HG03135 (cell line): ENCODE measurements at regions not wholly inside any gene's neighbourhood (a gene's known extent, or its start where the extent isn't known, plus 50 kb on each side); places are given as distances from the start of the nearest gene placed in this dataset.
"Not testable (repeated sequence)": the region's sequence is repeated elsewhere in the genome, so short reads cannot be mapped to it uniquely, and the experiment has no call there.

Experiments
- ATAC-seq: cut with Tn5 transposase; IDR thresholded peaks from one replicate; pipeline ENCODE4 v1.9.1; 2021; ENCODE audit warnings: mild to moderate bottlenecking, moderate library complexity; ENCODE audit not compliant: unreplicated experiment

DNA sequence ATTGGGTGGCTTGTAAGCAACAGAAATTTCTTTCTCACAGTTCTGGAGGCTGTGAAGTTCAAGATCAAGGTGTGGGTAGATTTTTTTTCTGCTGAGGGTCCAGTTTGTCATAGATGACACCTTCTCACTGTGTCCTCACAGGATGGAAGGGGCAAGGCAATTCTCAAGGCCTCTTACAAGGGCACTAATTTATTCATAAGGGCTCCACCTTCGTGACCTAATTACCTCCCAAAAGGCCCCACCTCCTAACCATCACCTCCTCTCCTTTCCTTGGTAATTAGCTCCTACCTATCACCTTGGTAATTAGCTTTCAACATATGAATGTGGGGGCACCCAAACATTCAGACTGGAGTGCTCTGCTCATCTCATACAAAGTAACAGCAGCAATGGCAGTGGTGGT lies 92.3 kb upstream of the CD44 start:
- no peak for ATAC-seq

DNA sequence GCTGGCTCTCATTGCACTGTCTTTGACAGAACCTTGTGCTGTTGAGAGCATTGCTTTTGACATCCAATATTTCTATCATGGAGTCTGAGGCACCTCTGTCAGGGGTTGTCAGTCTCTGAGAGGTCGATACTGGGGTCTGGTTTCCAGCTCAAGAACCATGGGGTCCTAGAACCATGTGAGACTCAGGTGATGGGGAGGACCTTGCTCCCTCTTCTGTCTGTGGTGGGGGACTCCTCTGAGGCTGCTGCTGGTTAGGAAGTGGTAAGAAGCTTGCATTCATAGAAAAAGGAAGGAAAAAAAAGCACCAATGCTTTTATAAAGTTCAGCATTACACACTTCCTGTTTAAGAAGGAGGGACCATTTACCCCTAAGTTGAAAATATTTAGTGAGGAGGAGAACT lies 91.8 kb upstream of the CD44 start:
- ATAC-seq, result no peak

DNA sequence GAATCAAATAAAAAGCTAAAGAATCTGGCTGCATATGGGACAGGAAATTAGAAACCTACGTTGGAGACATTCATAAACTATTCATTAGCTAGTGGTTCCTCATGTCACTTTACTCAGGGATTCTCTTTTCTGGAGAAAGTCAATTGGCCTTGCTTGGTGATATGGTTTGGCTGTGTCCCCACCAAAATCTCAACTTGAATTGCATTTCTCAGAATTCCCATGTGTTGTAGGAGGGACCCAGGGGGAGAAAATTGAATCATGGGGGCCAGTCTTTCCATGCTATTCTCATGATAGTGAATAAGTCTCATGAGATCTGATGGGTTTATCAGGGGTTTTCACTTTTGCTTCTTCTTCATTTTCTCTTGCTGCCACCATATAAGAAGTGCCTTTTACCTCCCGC lies 91.2 kb upstream of the CD44 start:
- no peak for ATAC-seq

- ATAC-seq, result not testable (repeated sequence)
Measured at GRCh38 chr11:35048346-35048745, 90.6 kb upstream of the CD44 start.

DNA sequence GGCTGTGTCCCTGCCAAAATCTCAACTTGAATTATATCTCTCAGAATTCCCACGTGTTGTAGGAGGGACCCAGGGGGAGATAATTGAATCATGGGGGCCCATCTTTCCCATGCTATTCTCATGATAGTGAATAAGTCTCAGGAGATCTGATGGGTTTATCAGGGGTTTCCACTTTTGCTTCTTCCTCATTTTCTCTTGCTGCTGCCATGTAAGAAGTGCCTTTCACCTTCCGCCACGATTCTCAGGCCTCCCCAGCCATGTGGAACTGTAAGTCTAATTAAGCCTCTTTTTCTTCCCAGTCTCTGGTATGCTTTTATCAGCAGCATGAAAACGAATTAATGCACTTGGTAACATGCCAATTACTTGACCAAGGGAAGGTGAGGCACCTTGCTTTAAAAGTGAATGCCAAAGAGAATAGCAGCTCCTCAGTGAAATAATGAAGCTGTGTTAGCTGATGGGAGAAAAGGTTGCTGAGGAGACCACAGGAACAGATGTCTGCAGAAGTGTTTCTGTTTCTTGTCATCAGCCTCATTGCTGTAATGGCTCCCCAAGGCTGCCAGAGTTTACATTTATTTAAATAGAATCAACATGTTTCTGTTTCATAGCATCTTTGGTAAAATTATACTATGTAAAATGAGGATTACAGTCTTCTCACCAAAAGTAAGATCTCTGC lies 89.0 kb upstream of the CD44 start:
- ATAC-seq, result no peak

DNA sequence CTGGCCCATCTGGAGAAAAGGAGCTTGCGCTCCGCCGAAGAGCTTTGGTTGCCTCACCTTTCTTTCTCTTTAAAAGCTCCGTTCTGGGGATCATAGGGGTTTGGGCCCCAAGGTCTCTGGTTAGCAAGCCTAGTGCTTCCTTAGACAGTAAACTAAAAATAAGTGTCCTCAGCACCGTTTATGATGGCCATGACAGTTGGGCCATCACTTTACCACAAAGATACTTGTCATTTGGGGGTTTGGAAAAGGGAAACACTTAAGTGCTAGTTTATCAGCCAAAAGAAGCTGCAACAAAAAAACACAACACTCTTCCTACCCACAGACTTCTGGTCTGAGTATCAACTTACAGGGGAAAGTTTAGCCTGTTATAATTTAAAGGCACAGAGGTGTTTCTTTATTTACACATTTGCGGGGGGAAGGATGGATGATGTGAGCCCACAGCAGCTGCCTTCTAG lies 88.4 kb upstream of the CD44 start:
- ATAC-seq, result no peak

GRCh38 chr11:35056391-35057093 lies 82.4 kb upstream of the CD44 start:
- ATAC-seq, result no peak

GRCh38 chr11:35057926-35058668 lies 80.9 kb upstream of the CD44 start:
- ATAC-seq, result no peak

DNA sequence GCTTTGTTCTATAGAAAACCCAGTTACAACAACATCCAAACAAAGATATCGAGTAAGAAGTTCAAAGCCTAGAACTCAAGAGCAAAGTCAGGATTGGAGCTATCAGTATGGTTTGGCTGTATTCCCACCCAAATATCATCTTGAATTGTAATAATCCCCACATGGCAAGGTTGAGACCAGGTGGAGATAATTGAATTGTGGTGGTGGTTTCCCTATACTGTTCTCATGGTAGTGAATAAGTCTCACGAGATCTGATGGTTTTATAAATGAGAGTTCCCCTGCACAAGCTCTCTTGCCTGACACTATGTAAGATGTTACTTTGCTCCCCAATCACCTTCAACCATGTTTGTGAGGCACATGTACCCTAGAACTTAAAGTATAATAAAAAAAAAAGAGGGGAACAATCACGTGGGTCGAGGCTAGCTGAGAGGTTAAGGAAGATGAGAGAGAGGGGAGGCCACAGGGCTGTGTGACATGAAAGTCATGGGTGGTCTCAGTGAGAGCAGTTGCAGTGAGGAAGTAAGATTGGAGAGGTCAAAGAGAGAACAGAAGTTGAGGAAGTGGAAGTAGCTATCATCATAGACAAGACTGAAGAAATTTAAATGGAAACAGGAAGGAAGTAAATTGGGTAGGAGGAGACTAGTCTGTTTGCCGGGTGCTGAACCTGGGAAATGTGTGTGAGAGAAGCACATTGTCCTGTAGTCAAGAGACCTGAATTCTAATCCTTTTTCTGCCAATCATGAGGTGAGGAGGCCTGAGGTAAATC lies 80.1 kb upstream of the CD44 start:
- no peak for ATAC-seq

GRCh38 chr11:35061516-35062440 lies 77.2 kb upstream of the CD44 start:
- ATAC-seq, result no peak

DNA sequence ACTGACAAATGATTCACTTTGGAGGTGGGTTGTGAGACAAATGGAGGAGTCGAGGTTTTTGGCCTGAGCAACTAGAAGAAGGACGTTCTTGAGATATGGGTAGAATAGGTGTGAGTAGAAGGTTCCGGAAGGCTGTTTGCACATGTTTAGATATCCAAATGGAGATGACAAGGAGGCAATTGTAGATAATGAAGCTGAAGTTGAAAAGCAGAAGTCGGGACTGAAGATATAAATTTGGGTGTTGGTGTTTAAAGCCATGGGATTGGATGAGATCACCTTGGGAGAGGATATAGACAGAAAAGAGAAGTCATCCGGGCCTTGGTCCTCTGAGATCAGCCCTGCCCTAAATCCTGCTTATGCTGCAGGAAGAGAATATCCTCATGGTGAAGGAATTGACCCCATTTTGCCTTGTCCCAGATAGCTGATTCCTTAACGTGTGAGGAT lies 75.5 kb upstream of the CD44 start:
- ATAC-seq, result no peak

DNA sequence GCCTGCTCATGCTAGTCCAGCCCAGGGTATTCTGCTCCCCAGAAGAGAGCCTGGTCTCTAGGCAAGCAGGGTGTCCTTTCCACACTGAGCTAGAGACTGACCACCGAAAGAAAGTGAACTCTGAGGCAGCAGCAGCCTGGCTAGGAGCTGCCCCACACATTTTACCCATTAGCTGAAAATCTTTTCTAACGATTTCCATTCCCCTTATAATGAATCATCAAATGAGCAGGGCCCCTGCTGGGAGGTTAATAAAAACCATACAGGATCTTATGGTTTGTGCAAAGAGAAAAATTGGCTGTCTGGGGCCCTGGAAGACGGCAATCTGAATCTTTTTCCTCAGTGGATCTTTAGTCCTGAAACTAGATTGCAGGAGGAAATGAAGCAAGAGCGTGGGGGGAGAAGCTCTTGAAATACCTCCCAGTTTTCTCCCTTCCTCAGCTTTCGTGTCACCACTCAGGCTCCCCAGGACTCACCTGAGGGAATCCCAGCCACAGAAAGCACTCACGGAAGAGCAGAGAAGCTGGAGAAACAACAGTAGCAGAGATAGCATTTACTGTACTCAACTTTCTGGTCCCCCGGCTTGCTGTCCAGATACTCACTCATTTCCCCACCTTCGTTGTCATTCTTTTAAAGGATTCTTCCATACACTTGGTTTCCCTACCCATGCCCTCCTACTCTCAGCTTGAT lies 74.7 kb upstream of the CD44 start:
- no peak for ATAC-seq

- no peak for ATAC-seq
Measured at GRCh38 chr11:35065566-35065965, 73.4 kb upstream of the CD44 start.

- ATAC-seq, result no peak
Measured at GRCh38 chr11:35066030-35066429, 72.9 kb upstream of the CD44 start.

DNA sequence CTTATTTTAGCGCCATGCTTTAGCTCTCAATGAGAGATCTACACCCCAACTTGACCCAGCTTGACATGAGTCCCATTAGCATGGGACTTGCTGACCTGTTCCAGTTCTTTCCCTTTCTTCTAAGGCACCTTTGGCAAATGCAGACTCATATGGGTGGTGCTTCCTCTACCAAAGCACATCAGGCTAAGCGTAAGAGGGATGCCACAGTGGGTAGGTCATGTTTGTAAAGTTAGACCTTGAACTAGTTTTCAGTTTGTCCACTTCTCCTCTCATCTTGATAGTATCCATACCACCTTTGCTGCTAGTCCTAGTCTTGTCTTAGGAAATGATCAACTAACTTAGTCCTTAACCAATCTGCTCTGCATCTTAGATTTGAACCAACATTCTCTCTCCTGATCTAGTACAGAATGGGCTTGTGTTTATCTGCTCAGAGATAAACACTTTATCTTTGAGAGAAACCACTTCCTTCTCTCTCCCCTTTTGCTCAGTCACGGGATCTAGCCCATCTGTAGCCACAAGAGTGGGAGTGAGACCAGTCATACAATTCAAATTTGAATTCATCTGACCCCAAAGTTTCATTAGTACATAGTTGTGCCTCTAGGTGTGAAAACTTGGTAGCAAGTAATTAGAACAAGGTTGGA lies 72.1 kb upstream of the CD44 start:
- peak; percentile 78 for ATAC-seq

DNA sequence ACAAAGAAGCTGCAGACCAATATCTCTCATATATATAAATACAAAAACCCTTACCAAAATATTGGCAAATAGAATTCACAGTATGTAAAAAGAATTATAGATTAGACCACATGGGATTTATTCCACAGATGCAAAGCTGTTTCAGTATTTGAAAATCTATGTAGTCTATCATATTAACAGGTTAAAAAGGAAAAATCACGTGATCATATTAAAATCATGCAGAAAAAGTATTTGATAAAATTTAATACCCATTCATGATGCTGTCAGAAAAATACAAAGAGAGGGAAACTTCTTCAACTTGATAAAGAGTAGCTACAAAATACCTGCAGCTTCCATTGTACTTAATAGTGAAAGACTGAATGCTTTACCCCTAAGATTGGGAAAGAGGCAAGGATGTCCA lies 67.2 kb upstream of the CD44 start:
- no peak for ATAC-seq

DNA sequence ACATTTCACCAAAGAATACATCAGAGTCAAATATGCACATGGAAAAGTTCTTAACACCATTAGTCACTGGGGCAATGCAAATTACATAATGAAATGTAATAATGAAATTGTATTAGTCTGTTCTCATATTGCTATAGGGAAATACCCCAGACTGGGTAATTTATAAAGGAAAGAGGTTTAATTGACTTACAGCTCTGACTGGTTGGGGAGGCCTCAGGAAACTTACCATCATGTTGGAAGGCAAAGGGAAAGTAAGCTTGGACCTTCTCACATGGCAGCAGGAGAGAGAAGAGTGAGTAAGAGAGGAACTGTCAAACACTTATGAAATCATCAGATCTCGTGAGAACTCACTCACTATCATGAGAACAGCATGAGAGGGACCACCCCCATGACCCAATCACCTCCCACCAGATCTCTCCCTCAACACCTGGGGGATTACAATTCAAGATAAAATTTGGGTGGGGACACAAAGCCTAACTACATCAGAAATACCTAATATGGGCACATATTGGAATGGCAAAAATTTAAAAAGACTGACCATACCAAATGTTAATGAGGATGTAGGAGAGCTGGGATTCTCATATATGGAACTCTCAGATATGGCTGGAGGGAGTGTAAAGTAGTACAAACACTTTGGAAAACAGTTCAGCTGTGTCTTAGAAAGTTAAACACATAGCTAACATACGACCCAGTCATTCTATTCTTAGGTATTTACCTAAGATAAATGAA lies 65.1 kb upstream of the CD44 start:
- no peak for ATAC-seq
